Suppressor macrophage treated with lipopolysaccharide for 1 hour (primary cell): ENCODE measurements at regions not wholly inside any gene's neighbourhood (a gene's known extent, or its start where the extent isn't known, plus 50 kb on each side); places are given as distances from the start of the nearest gene placed in this dataset.

Source experiments
- DNase-seq, 3 donors: peaks; one replicate each; pipeline ENCODE4 v3.0.0-alpha.2; 2020 to 2022

DNA sequence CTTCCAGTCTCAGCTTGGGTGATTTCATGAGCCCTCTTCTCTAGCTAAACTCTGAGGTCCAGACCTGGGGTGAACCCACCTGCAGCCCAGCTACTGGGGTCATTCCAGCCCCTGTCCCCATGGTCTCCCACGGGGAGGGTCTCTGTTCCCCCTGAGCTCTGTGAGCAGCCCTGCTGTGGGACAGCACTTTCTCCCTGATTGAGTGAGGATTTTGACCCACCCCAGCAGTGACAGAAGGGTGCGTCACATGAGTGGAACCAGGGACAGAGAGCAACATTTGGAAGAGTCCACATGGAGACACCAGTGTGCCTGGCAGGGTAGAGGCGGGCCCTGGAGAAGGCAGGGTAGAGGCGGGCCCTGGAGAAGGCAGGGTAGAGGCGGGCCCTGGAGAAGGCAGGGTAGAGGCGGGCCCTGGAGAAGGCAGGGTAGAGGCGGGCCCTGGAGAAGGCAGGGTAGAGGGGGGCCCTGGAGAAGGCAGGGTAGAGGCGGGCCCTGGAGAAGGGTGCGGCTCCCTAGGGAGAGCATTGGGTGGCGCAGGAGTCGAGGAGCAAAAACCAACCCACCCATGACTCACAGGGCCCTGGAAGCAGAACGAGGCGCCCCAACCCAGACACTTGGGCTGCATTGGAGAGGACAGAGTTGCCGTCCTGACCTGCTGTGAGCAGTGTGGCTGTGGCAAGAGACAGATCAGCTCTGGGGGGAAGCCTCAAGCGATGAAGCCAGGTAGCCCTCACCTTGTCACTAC is 227.7 kb upstream of the B3GAT1 start:
- no peak for DNase-seq

DNA sequence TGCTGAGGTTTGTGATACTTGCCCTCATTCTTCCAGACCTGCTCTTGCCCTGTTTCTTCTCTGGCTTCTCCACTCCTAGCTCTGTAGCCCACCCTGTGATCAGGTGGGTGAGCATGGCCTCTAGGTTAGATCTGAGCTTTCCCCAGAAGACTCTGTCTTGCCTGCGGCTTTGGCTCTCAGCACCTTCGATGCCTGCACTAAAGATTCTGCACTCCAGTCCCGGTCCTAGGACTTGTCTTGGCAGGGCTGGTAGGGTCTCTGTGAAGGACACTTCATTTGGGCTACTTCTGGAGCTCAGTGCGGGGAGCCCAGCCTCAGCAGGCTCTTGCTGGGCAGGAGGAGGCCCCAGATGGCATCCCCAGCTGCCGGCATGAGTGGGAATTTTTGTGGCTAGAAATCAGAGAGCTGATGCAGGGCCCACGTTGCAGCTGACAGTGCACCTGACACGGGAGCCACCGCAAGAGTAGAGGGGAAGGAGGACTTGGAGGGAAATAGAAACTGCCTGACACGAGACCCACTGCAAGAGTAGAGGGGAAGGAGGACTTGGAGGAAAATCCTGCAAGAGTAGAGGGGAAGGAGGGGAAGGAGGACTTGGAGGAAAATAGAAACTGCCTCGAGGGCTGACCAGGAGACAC is 226.9 kb upstream of the B3GAT1 start:
- DNase-seq = peak in 2 of 3 donors; percentile 4 to 51

DNA sequence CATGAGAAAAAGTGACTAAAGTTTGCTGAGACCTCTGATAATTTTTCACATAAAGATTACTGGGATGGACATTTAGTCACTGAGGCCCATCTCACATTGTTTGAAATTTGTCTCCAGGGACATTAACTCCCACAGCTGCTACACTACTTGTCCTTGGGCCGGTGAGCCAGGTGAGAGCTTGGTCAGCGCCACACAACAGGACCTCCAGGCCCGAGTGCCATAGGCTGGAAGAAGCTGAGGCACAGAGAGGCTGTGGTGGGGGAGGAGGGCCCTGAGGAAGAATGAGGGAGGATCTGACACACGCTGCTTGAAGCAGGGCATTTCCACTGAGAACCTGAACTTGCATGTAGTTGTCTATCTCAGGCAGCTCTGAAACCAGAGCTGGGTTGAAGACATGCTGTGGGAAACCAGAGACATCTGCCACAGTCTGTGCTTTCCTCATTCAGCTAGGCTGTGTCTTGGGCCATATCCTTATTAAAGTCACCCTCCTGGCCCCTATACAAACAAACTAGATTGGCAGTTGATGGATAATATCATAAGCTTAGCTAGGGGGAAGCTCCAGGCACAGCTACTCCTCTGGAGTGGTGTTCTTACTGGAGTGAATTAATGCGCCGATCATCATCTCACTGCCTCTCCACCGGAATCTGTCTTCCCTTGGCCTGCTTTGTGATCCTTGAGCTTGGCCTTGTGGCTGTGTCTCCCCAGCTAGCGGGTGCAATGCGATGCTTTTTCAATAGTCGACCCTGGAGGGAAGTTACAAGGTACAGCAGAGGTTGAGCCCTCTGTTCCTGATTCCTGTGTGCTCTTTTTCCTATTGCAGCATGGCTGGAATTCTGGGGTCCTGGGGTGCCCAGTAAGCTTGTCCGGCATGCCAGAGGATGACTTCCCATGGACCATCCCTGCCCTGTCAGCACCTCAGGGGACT is 225.3 kb upstream of the B3GAT1 start:
- DNase-seq = no peak

DNA sequence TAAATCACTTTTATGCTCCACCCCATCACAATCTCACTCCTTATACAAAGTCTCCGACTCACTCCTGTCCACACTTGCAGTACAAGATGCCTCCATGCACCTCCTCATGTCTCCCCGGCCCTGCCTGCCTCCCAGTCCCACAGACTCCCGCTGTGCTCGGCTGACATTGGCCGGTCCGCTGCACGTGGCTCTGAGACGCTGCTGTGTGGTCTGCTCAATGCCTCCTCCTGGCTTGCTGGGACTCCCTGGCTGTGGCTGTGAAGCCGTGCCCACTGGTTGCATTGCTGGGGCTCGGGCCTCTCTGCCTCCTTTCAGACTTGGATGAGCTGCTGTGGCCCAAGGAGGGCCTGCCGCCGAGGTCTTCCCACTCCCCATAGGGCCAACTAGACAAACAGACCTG is 224.0 kb upstream of the B3GAT1 start:
- DNase-seq = no peak

DNA sequence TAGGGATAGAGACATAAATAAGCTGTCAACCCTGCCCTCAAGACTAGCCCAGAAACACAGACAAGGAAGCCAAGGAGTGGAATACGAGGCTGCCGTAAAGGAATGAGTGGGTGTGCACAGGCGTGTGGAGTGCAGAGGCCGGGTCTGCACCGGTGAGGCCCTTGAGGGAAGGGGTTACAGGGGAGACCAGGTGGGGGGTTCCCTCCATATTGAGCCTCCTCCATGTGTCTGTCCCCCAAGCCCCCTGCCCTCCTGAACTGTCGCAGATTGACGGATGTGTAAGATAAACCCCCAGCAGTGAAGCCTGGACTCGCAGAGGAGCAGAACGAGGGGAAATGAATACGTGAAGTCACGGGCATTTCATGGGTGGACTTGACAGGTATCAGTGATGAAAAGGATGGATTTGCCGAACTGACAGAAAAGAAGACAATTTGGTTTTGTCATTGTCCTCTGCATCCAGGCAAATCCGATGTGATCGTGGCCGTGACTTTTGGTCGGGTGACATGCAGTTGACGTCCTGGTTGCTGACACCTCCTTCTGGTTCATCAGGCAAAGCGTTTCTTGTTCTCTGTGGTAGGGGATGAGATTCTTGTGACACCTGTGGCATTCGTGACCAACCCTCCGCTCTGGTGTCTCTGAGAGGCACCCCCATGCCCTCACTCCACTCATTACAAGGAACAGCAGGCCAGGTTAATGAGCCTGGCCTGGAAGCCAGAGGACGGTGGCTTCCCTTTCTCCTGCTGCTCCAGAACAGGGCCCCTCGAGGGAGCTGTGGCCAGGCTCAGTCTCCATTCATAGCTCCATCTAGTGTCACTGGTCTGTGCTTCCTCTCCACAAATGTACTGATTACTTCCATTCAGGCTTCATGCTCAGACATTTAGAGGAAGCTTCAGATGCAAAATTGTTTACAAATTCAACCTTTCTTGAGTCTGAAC is 223.1 kb upstream of the B3GAT1 start:
- no peak for DNase-seq

DNA sequence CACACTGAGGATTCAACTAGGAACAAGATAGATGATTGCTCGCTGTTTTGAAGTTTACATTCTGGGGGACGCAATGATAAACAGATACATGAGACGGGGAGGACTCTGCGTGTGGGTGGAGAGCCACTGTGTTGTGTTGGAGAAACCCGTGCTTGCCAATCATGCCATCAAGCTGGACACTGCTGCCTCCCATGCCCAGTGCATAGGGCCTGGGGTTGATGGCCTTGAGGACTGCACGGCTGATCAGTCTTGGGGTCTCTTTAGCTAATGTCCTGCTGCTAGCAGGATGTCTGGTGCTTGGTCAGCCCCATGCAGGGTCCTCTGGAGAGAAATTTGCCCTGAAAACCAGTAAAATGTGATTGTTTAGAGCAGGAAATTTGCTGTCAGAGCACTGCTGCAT is 221.2 kb upstream of the B3GAT1 start:
- DNase-seq = no peak

DNA sequence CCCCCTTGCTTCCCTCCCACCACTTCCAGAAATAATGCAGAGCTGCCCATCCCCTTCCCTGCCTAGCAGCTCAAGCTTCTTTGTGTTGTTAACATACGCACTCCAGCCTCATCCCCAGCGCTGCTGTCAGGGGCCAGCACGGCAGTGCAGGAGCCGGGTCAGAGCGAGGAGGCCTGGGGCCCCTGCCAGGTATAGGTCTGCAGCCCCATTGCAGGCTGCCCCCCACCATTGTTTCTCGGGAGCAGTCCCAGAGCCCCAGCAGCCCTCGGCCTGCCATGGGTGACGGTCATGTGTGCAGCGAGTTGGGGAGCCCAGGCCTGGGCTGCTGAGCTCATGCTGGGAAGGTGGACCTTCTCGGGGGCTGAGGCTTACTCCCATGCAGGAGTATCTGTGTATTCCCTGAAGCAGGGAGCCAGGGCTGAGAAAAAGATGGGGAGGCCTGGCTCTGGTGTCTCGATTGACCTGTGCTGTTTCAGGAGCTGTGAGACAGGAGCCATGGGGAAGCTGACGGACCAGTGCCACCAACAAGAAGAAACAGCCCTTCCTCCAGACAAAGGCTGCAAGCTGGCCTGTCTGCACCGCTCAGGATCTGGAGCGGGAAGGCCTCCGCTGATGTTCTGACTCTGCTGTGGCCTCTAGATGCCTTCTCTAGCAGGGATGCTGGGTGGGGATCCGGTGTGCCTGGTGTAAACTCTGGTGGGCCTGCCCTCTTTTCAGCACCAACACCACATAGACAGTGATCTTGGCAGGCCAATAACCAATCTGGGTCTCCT is 220.5 kb upstream of the B3GAT1 start:
- no peak for DNase-seq

DNA sequence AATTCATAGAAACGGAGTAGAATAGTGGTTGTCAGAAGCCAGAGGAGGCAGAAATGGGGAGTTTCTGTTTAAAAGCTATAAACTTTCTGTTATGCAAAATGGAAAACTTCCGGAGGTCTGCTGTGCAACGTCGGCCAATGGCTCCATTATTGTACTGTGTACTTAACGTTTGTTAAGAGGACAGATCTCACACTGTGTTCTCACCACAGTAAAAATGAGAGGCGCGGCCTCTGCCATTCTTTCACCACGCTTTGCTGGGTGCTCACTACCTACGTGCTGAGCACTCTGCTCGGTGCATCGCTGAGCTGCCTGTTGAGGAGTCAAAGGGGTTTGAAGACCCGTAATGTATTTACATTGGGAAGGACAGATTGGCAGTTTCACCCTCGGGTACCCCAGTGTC is 218.8 kb upstream of the B3GAT1 start:
- DNase-seq = no peak

DNA sequence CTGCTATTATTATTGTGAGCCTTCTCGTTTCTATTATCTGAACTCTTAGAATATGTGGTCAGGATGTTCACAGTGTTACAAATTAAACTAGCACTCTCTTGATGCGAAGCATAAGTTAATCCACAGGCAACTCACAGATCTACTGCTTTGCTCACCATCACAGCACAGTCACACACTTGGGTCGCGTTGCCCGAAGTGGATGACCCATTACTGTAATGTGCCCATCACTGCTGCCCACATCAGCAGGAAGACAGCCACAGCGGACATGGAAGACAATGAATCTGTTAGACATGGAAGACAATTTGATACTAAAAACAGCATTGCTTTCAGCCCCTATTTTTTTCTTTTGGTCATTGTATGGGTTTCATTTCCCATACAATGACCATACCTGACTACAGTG is 216.4 kb upstream of the B3GAT1 start:
- DNase-seq = no peak

DNA sequence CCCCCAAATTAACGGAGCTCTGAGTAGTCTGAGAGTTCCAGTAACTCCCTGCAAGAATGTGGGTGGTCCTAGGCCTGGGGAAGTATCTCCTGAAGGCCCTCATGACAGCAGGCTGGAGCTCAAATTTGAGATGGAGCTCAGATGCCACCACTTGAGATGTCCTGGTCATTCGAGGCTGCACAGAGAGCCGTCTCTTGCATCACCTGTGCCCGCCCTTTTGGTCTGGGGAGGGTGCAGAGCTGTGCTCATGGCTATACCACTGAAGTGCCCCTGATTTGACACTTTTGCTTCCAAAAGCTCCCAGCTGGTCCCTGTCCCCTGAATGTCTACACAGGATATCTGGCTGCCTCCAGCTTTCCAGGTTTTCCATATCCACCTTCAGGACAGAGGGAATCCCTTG is 214.0 kb upstream of the B3GAT1 start:
- no peak for DNase-seq

DNA sequence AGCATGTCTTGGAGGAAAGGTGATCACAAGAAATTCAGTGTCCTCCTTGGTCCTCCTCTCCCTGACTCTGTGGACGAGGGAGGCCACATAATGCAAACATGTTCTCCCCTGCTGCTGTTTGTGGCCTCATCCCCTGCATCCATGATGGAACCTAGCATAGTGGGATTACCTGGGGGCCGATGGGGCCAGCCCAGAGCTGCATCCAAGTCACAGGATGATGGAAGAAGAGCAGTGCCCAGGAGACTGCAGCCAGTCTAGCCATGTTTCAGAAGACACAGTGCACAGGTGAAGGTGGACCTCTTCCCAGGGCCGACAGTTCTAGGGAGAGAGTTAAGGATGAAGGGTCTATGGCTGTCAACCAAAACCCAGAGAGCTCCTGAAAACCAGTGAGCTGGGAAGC is 213.6 kb upstream of the B3GAT1 start:
- no peak for DNase-seq

DNA sequence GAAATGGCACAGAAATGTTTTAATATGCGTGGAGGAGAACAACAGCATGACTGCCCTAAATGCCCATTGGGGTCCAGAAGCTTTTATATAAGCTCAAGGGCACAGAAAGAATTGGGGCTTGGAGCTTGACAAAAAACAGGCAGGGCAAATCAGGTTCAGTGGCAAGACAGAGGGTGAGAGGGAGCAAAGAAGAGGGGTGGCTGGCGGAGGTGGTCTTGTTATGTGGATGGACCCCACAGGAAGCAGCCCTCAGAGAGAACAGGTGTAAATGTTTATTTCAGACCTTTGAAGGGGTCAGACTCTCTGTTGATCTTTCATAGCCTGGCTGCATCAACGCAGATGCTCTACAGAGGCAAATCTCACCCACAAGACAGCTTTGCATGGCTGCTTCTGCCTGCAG is 213.1 kb upstream of the B3GAT1 start:
- no peak for DNase-seq

DNA sequence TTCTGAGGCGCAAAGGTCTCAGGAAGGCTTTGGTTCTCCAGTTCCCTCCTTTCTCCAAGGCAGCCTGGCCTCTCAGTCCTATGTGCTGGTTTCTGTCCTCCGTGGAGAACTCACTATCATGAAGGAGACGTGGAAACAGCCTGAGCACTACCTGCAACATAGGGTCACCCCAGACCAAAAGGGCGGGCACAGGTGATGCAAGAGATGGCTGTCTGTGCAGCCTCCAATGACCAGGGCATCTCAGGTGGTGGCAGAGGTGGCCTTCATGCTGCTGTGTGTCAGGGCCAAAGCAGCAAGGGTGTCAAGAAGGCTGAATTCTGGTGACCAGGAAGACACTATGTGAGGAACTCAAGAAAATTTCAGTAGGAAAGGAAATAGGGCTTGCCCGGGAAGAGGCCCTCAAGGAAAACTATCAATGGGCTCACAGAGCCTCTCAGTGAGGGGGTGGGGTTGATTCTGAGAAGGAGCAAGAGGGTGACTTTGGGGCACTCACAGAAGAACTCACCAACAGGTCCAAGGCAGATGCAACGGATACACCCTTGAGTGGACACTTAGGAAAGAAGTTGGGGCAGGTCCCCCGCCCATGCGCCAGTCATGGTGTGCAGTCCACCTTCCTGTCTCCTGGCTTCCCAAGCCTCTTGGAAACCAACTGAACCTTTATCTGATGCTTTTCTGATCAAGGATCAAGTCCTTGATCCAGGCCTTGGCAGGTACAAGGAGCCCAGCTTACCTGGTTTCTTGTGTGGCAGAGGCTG is 212.3 kb upstream of the B3GAT1 start:
- no peak for DNase-seq

DNA sequence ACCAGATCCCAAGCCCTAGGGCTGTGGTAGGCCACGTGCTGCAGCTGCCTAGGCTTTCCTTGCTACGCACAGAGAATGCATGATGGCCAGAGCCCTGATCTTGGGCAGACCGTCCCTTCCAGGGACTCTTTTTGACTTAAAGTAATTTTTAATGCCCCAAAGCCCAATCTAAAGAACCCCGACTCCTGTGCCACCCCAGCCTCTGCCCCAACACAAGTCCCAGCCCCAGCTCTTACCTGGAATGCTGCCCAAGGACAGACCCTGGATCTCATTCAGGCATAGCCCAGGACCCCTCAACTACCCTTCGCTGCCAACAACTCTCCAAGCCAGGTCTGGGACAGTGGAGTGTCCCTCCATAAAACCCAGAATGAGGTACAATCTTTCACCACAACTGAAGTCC is 211.7 kb upstream of the B3GAT1 start:
- DNase-seq = no peak

DNA sequence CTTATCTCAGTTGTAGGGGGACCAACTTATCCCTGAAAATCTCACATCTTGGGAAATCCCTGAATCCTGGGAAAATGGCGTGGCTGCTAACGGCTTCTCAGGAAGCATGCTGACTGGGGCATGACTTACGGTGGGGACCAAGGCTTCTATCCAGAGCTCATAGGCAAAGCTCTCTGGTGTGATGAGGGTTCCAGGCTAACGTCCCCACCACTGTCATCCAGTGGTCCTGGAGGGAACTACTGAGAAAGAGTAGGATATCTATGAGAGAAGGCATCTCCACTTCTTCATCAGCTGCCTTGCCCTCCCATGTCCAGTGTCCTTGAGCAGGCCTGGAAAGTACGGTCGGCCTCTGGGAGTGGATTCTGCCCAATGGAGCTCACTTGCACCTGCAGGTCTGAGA is 210.4 kb upstream of the B3GAT1 start:
- no peak for DNase-seq

DNA sequence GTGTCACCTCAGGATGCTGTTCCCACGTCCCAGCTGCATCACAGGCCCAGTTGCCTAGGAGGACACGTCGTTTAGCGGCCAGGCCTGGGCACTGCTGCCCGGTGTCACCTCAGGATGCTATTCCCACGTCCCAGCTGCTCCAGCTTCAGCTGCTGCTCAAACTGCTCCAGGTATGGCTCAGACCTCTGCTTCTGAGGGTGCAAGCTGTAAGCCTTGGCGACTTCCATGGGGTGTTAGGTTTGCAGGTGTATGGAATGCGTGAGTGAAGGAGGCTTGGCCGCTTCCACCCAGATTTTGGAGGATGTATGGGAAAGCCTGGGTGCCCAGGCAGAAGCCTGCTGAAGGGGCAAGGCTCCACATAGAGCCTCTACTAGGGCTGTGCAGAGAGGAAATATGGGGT is 205.3 kb upstream of the B3GAT1 start:
- DNase-seq = no peak

DNA sequence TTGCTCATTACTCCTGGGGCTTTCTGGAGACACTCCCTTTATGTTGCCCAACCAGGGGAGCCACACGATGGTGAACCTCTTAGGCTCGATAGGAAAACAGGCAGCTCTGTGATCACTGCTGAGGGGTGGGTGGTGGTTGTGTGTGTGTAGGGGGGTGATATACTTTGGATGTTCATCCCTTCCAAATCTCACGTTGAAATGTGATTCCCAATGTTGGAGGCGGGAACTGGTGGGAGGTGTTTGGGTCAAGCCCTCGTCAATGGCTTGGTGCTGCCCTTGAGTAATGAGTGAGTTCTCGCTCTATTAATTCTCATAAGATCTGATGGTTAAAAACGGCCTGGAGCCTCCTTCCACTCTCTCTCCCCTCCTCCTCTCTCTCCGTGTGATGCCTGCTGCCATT is 204.0 kb upstream of the B3GAT1 start:
- no peak for DNase-seq

DNA sequence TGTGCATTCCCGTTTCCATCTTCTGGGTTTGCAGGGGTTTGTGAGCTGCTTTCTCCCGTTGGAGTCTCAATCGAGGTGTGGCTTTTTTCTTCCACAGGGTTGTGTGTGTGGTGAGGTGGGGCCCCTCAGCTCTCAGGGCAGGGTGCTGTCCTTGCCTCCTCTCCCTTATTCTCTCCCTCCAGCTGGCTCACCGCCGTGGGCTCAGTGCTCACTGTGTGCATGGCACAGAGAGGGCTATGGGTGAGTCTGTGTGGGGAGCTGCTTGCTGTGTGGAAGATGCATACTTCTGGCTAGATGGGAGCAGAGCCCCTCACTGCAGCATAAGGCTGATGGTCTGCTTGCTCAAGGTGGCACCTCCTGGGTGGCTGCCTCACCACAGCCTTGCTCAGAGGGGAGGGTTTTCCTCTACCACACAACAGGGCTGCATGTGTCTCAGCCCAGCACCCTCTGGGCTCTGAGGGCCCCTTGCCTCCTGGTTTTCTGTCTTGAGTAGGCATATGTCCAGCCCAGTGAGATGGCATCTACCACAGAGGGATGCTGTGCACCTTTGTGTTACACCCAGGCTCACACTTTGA is 203.1 kb upstream of the B3GAT1 start:
- DNase-seq = no peak

DNA sequence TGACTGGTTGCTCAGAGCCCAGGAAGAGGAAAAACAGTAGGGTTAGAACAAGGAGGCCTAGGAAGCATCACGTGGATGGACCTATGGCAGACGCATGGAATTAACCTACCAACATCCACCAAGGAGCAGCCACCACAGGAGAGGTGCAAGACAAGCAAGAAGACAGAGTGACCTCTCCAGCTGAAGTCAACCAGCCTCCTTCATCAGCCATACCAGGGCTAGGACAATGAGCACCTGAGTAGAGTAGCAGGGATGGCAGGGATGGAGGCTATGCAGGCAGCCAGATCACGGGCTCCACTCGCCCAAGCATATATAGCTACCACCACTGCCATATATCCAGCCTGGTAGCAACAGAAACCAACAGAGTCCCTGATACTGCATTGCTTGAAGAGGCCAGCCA is 202.1 kb upstream of the B3GAT1 start:
- DNase-seq = no peak

DNA sequence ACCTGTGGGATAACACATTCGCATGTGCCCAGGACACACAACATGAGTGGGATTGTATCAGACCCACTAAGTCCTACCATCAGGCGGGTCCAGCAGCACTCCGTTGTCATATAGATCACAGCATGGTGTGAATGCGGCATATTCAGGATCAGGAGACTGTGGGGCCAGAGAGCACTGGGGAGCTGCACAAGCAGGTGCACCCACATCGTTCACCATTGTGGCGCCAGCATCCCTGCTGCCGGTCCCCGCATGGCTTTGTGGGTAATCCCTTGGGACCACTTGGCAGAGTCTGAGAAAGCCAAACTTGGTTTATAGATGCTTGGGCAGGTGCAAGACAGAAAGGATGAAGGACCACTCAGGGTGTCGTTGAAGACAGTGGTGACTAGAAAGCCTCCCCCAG is 201.6 kb upstream of the B3GAT1 start:
- no peak for DNase-seq
